ENCODE measurements at regions not wholly inside any gene's neighbourhood (a gene's known extent, or its start where the extent isn't known, plus 50 kb on each side); places are given as distances from the start of the nearest gene placed in this dataset.

DNA sequence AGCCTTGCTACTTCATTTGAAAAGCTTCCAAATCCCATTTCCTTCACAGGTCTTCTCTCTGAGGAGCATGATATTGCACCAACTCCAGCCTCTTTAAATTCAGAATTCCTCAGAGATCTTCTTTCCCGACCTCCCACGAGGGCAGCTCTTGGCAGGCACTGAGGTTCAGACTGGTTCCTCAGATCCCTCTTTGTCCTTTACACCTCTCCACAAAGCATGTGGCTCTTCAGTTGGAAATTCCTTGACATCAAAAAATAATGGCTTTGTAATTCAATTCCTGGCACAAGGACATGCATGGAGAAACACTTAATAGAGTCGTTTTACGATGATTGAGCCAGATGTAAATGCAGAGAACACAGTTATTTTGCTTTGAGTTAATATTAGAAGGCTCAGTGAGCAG is 63.2 kb upstream of the TMX1 start:
- dilution Hi-C loops (cut with MboI; ENCODE audit: extremely low pct_ligation_motif_present, low sequenced_read_pairs) (no loop called here), intact Hi-C loops (cut with micrococcal nuclease) (no loop called here)
- no peak for TF ChIP-seq JUN (IDR thresholded peaks at IDR 0.05; ENCODE audit: borderline replicate concordance, insufficient read depth, insufficient read length, low read depth)
- TF ChIP-seq, protein P1, sequence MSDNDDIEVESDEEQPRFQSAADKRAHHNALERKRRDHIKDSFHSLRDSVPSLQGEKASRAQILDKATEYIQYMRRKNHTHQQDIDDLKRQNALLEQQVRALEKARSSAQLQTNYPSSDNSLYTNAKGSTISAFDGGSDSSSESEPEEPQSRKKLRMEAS (IDR thresholded peaks at IDR 0.05; ENCODE audit: insufficient read depth, insufficient read length): no peak
- TF ChIP-seq, protein P2, sequence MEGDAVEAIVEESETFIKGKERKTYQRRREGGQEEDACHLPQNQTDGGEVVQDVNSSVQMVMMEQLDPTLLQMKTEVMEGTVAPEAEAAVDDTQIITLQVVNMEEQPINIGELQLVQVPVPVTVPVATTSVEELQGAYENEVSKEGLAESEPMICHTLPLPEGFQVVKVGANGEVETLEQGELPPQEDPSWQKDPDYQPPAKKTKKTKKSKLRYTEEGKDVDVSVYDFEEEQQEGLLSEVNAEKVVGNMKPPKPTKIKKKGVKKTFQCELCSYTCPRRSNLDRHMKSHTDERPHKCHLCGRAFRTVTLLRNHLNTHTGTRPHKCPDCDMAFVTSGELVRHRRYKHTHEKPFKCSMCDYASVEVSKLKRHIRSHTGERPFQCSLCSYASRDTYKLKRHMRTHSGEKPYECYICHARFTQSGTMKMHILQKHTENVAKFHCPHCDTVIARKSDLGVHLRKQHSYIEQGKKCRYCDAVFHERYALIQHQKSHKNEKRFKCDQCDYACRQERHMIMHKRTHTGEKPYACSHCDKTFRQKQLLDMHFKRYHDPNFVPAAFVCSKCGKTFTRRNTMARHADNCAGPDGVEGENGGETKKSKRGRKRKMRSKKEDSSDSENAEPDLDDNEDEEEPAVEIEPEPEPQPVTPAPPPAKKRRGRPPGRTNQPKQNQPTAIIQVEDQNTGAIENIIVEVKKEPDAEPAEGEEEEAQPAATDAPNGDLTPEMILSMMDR (IDR thresholded peaks at IDR 0.05; ENCODE audit: extremely low read depth in 1 of 2, insufficient read depth in 1 of 2, low read depth in 1 of 2, low read length in 2 of 2): no peak
- no peak for TF ChIP-seq FOS (IDR thresholded peaks at IDR 0.05; ENCODE audit: borderline replicate concordance, insufficient read depth, low read length)
- no peak for TF ChIP-seq GATA2 (IDR thresholded peaks at IDR 0.05; ENCODE audit: insufficient read depth, insufficient read length, low read depth, low read length)
- TF ChIP-seq MYC (IDR thresholded peaks at IDR 0.05; ENCODE audit: low read depth, low read length): no peak
- TF ChIP-seq POLR2AphosphoS5 (IDR thresholded peaks at IDR 0.05; ENCODE audit: insufficient read depth, low read depth, low read length): no peak
- no peak for TF ChIP-seq POLR2A (IDR thresholded peaks at IDR 0.05; ENCODE audit: low read depth, low read length)
- no peak for TF ChIP-seq EZH2 (IDR thresholded peaks at IDR 0.05; ENCODE audit: borderline replicate concordance, low read depth, low read length, severe bottlenecking)
- Histone ChIP-seq H3K4me1 (ENCODE audit: control insufficient read depth, extremely low read depth, insufficient read depth, low read length) (no peaks in the 10 kb centered on the region), H4K20me1 (replicated peaks; ENCODE audit: control insufficient read depth, extremely low read depth, insufficient read depth, low read length) (no peaks in the 10 kb centered on the region), H3K27me3 (ENCODE audit: control insufficient read depth in 2 of 2, insufficient read depth in 2 of 2, low read length in 2 of 2) (peaks cover 16 to 22% of the 10 kb centered on the region in 2 experiments), H3K9ac (replicated peaks; ENCODE audit: extremely low read depth, insufficient read depth, low read length) (no peak overlapping the region), H3K36me3 (ENCODE audit: control insufficient read depth in 2 of 2, extremely low read depth in 1 of 2, insufficient read depth in 2 of 2, low read length in 2 of 2) (no peaks in the 10 kb centered on the region), H3K4me2 (ENCODE audit: insufficient read depth, low read length) (no peak overlapping the region), H3K4me3 (replicated peaks in 1 of 3; ENCODE audit: insufficient read depth in 1 of 3, low read depth in 1 of 3, low read length in 3 of 3) (no peak overlapping the region), H3K9me3 (replicated peaks; ENCODE audit: control insufficient read depth, insufficient read depth, low read length) (no peaks in the 10 kb centered on the region), H2AFZ (ENCODE audit: low read depth, low read length) (no peak overlapping the region), H3K27ac (ENCODE audit: insufficient read depth, low read depth, low read length) (no peak overlapping the region), H3K79me2 (ENCODE audit: control insufficient read depth, insufficient read depth, low read length) (no peaks in the 10 kb centered on the region), H3K9me1 (replicated peaks; ENCODE audit: control insufficient read depth, extremely low read depth, insufficient read depth, low read length) (no peaks in the 10 kb centered on the region)
- DNase-seq (ENCODE audit: low read depth, low spot score): no peak
- POLR2A ChIA-PET: no interaction called here
- BruUV-seq (replicated peaks): no TSS peak
- FAIRE-seq: no peak
- CTCF ChIA-PET: no interaction called here

All from endothelial cell of umbilical vein (primary cell).